ENCODE measurements at regions not wholly inside any gene's neighbourhood (a gene's known extent, or its start where the extent isn't known, plus 50 kb on each side); places are given as distances from the start of the nearest gene placed in this dataset.

GRCh38 chr4:182187674-182188073 lies 55.5 kb upstream of the TENM3 start:
- Mint-ChIP-seq H3K36me3 (no peaks in the 10 kb centered on the region), H3K9me3 (peaks cover 0 to 4% (median 0%) of the 10 kb centered on the region in 3 donors), H3K4me1 (no peaks in the 10 kb centered on the region), H3K4me3 (no peak overlapping the region), H3K27ac (no peak overlapping the region), H3K27me3 (no peaks in the 10 kb centered on the region)

GRCh38 chr4:182188622-182189021 lies 54.6 kb upstream of the TENM3 start:
- Mint-ChIP-seq H3K4me1 (no peaks in the 10 kb centered on the region), H3K36me3 (no peaks in the 10 kb centered on the region), H3K4me3 (no peak overlapping the region), H3K27ac (no peak overlapping the region), H3K27me3 (no peaks in the 10 kb centered on the region), H3K9me3 (peaks cover 0 to 4% (median 0%) of the 10 kb centered on the region in 3 donors)

- Mint-ChIP-seq H3K4me1 (no peaks in the 10 kb centered on the region), H3K27me3 (no peaks in the 10 kb centered on the region), H3K9me3 (peaks cover 0 to 4% (median 0%) of the 10 kb centered on the region in 3 donors), H3K27ac (no peak overlapping the region), H3K4me3 (no peak overlapping the region), H3K36me3 (no peaks in the 10 kb centered on the region)
These were observed 53.9 kb upstream of the TENM3 start for GRCh38 chr4:182189103-182189878.

GRCh38 chr4:182190306-182190705 lies 52.9 kb upstream of the TENM3 start:
- no peaks in the 10 kb centered on the region for H3K36me3 Mint-ChIP-seq
- H3K27ac Mint-ChIP-seq: no peak overlapping the region
- no peak overlapping the region for H3K4me3 Mint-ChIP-seq
- H3K9me3 Mint-ChIP-seq: peaks cover 0 to 4% (median 0%) of the 10 kb centered on the region in 3 donors
- H3K27me3 Mint-ChIP-seq: no peaks in the 10 kb centered on the region
- H3K4me1 Mint-ChIP-seq: no peaks in the 10 kb centered on the region

GRCh38 chr4:182192511-182193181 lies 50.6 kb upstream of the TENM3 start:
- Mint-ChIP-seq H3K27ac (no peak overlapping the region), H3K36me3 (no peaks in the 10 kb centered on the region), H3K9me3 (peaks cover 0 to 4% (median 0%) of the 10 kb centered on the region in 3 donors), H3K4me1 (no peaks in the 10 kb centered on the region), H3K27me3 (no peaks in the 10 kb centered on the region), H3K4me3 (no peak overlapping the region)

- H3K36me3 Mint-ChIP-seq: no peaks in the 10 kb centered on the region
- H3K27ac Mint-ChIP-seq: peak overlapping the region in 1 of 3 donors; percentile 3
- H3K4me3 Mint-ChIP-seq: no peak overlapping the region
- H3K27me3 Mint-ChIP-seq: no peaks in the 10 kb centered on the region
- peaks cover 0 to 4% (median under 1%) of the 10 kb centered on the region in 3 donors for H3K9me3 Mint-ChIP-seq
- H3K4me1 Mint-ChIP-seq: no peaks in the 10 kb centered on the region
These were observed 49.9 kb upstream of the TENM3 start for GRCh38 chr4:182193311-182193710.

Measured in IgD-negative memory B cell (primary cell).